Neutrophil (primary cell): ENCODE measurements at regions not wholly inside any gene's neighbourhood (a gene's known extent, or its start where the extent isn't known, plus 50 kb on each side); places are given as distances from the start of the nearest gene placed in this dataset.
"Not testable (repeated sequence)": the region's sequence is repeated elsewhere in the genome, so short reads cannot be mapped to it uniquely, and the experiment has no call there.

Experiments
- H3K27ac ChIP-seq: fragments of 200-600 bp; sonication (generic); 2 replicates; pipeline ENCODE4 v1.5.1; 2016; ENCODE audit warnings: mild to moderate bottlenecking, moderate library complexity
- H3K27me3 ChIP-seq: fragments of 200-600 bp; sonication (generic); 2 replicates; pipeline ENCODE4 v1.6.0; 2016; ENCODE audit warnings: mild to moderate bottlenecking
- H3K36me3 ChIP-seq: fragments of 200-600 bp; sonication (generic); 2 replicates; pipeline ENCODE4 v1.5.1; 2017
- H3K4me1 ChIP-seq, 2 experiments: fragments of 200-600 bp in 1 of 2; sonication (generic) in 1 of 2; 1 replicate in 1 of 2; 2 replicates in 1 of 2; pipeline versions ENCODE4 v1.5.1 to v1.6.1; 2013 to 2016; ENCODE audit warnings: low read depth in 1 of 2, low read length in 1 of 2, mild to moderate bottlenecking in 1 of 2, moderate library complexity in 1 of 2; ENCODE audit not compliant: control insufficient read depth in 1 of 2, insufficient read depth in 1 of 2
- H3K4me3 ChIP-seq, 2 experiments: fragments of 200-600 bp in 1 of 2; sonication (generic) in 1 of 2; 1 replicate in 1 of 2; 2 replicates in 1 of 2; pipeline ENCODE4 v1.5.1; 2013 to 2016; ENCODE audit warnings: low read depth in 1 of 2, low read length in 1 of 2, mild to moderate bottlenecking in 1 of 2, moderate library complexity in 1 of 2
- H3K9me3 ChIP-seq: fragments of 200-600 bp; sonication (generic); 2 replicates; pipeline ENCODE4 v1.5.1; 2016
- CTCF ChIP-seq: fragments of 200-600 bp; sonication (generic); IDR thresholded peaks from 2 replicates; pipeline ENCODE4 v1.5.1; 2016; ENCODE audit warnings: antibody characterized with exemption

- no peaks in the 10 kb centered on the region for H3K4me1 ChIP-seq
- no peaks in the 10 kb centered on the region for H3K9me3 ChIP-seq
- H3K36me3 ChIP-seq = no peaks in the 10 kb centered on the region
- no peak overlapping the region for H3K27ac ChIP-seq
- H3K27me3 ChIP-seq = no peaks in the 10 kb centered on the region
- TF ChIP-seq CTCF = no peak
- H3K4me3 ChIP-seq = no peak overlapping the region
Observed at GRCh38 chr1:73452522-73452921, 745.5 kb downstream of the LRRIQ3 start.

- not testable (repeated sequence) for H3K27ac ChIP-seq, H3K4me1 ChIP-seq, H3K27me3 ChIP-seq, H3K4me3 ChIP-seq, H3K9me3 ChIP-seq, H3K36me3 ChIP-seq
Observed at GRCh38 chr1:73450668-73451067, 747.3 kb downstream of the LRRIQ3 start.

GRCh38 chr1:73411479-73411878 is 786.5 kb downstream of the LRRIQ3 start:
- no peaks in the 10 kb centered on the region for H3K9me3 ChIP-seq
- H3K27ac ChIP-seq = no peak overlapping the region
- TF ChIP-seq CTCF = no peak
- H3K36me3 ChIP-seq = no peaks in the 10 kb centered on the region
- H3K4me1 ChIP-seq = no peaks in the 10 kb centered on the region
- H3K27me3 ChIP-seq = no peaks in the 10 kb centered on the region
- no peak overlapping the region for H3K4me3 ChIP-seq

- Histone ChIP-seq H3K36me3 (no peaks in the 10 kb centered on the region), H3K27me3 (no peaks in the 10 kb centered on the region), H3K9me3 (no peaks in the 10 kb centered on the region), H3K4me1 (no peaks in the 10 kb centered on the region), H3K27ac (no peak overlapping the region), H3K4me3 (no peak overlapping the region)
- TF ChIP-seq CTCF = no peak
Observed at GRCh38 chr1:73401666-73402065, 796.3 kb downstream of the LRRIQ3 start.

- no peaks in the 10 kb centered on the region for H3K36me3 ChIP-seq
- no peak for TF ChIP-seq CTCF
- no peak overlapping the region for H3K4me3 ChIP-seq
- H3K27me3 ChIP-seq = no peaks in the 10 kb centered on the region
- no peak overlapping the region for H3K27ac ChIP-seq
- H3K9me3 ChIP-seq = no peaks in the 10 kb centered on the region
- no peaks in the 10 kb centered on the region for H3K4me1 ChIP-seq
Observed at GRCh38 chr1:73382966-73383365, 815.0 kb downstream of the LRRIQ3 start.

- no peak overlapping the region for H3K27ac ChIP-seq
- TF ChIP-seq CTCF = no peak
- H3K4me1 ChIP-seq = no peaks in the 10 kb centered on the region
- H3K27me3 ChIP-seq = no peaks in the 10 kb centered on the region
- no peaks in the 10 kb centered on the region for H3K36me3 ChIP-seq
- no peak overlapping the region for H3K4me3 ChIP-seq
- no peaks in the 10 kb centered on the region for H3K9me3 ChIP-seq
Observed at GRCh38 chr1:73366734-73367413, 831.1 kb downstream of the LRRIQ3 start.
